HFF-Myc (cell line): ENCODE measurements at regions not wholly inside any gene's neighbourhood (a gene's known extent, or its start where the extent isn't known, plus 50 kb on each side); places are given as distances from the start of the nearest gene placed in this dataset.

ENCODE experiments used
- DNase-seq: peaks from one replicate; pipeline ENCODE4 v3.0.0-alpha.2; 2011; ENCODE audit warnings: low read depth; ENCODE audit errors: extremely low read depth
- H3K4me3 ChIP-seq: replicated peaks from 2 replicates; pipeline ENCODE4 v1.5.1; 2011; ENCODE audit warnings: low read depth, mild to moderate bottlenecking, control low read depth, low read length
- TF ChIP-seq, protein P1 (sequence below): IDR thresholded peaks from 2 replicates; pipeline ENCODE4 v1.5.1; 2012; ENCODE audit warnings: mild to moderate bottlenecking, low read depth, low read length, control low read depth; ENCODE audit errors: missing control alignments

DNA sequence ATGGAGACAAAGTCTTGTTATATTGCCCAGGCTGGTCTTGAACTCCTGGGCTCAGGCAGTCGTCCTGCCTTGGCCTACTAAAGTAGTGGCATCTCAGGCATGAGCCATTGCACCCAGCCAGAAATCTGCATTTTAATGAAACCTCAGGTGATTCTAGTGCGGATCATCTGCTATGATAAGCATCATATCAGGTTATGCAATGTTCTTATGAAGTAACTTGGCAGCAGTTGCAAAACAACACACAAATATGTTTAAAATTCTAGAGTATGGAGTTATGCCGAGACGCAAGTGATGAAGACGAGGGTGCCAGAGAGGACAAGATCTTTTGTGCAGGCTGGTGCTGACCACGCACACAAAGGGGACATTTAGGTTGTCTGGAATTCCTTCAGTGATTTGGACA lies 153.2 kb upstream of the MEF2C start:
- H3K4me3 ChIP-seq: no peak overlapping the region
- DNase-seq: no peak
- TF ChIP-seq, protein P1, sequence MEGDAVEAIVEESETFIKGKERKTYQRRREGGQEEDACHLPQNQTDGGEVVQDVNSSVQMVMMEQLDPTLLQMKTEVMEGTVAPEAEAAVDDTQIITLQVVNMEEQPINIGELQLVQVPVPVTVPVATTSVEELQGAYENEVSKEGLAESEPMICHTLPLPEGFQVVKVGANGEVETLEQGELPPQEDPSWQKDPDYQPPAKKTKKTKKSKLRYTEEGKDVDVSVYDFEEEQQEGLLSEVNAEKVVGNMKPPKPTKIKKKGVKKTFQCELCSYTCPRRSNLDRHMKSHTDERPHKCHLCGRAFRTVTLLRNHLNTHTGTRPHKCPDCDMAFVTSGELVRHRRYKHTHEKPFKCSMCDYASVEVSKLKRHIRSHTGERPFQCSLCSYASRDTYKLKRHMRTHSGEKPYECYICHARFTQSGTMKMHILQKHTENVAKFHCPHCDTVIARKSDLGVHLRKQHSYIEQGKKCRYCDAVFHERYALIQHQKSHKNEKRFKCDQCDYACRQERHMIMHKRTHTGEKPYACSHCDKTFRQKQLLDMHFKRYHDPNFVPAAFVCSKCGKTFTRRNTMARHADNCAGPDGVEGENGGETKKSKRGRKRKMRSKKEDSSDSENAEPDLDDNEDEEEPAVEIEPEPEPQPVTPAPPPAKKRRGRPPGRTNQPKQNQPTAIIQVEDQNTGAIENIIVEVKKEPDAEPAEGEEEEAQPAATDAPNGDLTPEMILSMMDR: no peak

DNA sequence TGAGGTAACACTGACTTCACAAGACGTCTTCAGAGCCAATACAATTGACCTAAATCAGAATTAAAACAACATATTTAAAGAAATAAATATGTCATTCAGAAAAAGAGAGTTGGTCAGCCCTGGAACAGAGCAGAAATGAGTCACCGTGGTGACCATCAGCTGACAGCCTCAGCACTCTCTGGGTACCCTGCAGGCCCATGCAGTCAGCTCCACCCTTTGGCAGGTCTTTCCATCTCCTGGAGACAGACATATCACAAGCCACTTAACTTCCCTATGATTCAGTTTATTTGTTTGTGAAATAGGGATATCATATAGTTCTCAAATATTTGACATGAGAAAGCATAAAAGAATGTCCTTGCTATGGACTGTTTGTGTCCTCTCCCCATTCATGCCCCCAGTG lies 151.6 kb upstream of the MEF2C start:
- no peak for DNase-seq
- TF ChIP-seq, protein P1: no peak

DNA sequence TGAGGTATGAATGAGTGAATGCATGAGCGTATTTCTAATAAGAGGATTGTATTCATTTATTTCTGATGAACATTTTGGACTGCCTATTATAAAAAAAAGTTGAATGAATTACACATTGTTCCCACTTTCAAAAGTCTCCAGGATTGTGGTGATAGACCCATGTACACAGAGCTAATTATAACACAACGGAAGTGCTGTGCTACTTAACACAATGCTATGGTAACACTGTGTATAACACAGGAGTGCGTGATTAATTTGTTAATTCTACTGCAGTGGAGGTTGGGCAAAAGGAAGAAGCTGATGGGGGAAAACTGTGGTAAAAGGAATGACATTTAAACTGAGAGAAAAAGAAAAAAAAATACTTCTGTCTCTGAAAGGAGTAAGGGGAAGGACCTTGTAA lies 147.8 kb upstream of the MEF2C start:
- TF ChIP-seq, protein P1: no peak
- H3K4me3 ChIP-seq: no peak overlapping the region
- DNase-seq: no peak

More for the DNA sequence above, 151.6 kb upstream of the MEF2C start:
- no peak overlapping the region for H3K4me3 ChIP-seq

DNA sequence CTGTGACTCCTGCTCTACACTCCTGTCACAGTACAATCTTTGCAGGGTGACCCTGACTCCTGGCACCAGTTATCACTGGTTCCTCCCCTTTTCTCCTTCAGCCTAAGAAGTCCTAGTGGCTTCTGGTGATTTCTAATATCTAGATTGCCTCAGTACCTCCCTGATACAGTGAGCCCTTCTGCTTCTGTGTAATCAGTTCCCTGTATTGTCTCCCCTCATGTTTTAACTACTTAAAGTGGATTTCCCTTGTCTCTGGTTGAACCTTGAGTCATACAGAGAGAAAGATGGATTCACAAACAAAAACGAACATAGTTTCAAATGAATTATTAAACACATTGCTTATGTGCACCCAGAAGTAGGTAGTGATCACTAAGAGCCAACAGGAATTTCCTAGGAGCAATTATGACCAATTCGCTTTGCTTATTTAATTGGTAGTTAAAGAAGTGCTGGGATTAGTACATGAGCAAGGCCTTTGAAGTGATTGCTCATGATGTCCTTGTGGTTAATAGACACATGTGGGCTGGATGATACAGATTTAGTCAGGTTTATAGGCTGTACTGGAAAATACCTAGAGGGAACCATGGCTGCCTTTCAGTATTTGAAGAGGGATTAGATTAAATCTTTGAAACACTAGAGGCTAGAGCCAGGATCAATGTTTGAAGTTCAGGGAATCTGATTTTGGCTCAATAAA lies 145.8 kb upstream of the MEF2C start:
- no peak for DNase-seq
- no peak overlapping the region for H3K4me3 ChIP-seq
- TF ChIP-seq, protein P1: no peak

DNA sequence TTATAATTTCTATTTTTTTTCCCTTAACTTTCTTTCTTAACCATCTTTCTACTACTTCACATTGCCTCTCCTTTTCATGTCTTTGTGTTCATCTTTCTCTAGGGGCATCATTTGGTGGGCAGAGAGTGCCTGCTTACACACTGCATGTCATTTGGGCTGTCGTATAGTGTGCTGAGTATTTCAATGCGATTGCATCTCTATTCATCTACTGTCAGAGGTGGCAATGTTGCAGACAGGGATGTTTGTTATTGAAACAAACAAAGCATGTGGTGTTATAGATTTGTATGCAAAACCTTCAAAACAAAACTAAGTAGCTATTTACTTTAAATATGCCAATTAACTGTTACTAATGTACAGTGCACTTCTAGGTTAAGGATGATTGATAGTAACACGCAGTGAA lies 141.1 kb upstream of the MEF2C start:
- DNase-seq: no peak
- H3K4me3 ChIP-seq: no peak overlapping the region
- TF ChIP-seq, protein P1: no peak

DNA sequence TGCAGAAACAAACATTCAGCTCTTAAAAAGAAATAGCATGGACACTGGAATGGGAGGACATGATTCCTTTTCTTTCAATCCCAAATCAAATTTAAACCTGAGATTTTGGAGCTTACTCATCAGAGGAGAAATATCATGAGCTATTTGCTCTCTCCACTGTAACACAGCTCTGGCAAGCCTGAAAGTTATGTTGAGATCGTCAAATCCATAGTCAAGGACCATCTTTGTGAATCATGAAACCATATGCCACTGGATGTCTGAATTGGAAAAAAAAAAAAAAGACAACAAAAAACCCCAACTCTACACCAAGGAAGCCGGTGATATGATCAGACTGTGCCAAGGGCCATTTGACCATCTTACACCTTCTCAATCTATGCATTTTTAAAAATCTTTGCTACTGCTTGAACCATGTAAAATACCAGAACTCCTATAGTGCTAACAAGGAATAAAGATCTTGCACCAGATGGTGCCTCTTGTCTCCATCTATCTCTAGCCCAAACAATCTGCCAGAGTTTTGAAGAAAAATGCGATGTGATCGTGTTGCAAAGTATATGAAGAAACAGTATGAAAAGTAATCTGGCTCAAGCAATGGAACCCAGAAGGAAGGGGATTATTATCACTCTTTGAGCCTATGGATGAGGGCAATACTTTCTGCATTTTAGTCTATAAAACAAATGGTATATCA lies 138.1 kb upstream of the MEF2C start:
- no peak for DNase-seq
- H3K4me3 ChIP-seq: no peak overlapping the region
- TF ChIP-seq, protein P1: no peak
